Testis (tissue), 2 donors: ENCODE measurements at regions not wholly inside any gene's neighbourhood (a gene's known extent, or its start where the extent isn't known, plus 50 kb on each side); places are given as distances from the start of the nearest gene placed in this dataset.

Experiments
- DNase-seq: peaks from one replicate; pipeline ENCODE4 v3.0.0-alpha.2; 2019
- H3K27ac ChIP-seq, 2 donors: fragments of 200-600 bp; sonication (generic); one replicate each; pipeline ENCODE4 v1.5.1; 2019
- H3K27me3 ChIP-seq: fragments of 200-600 bp; sonication (generic); one replicate; pipeline ENCODE4 v1.5.1; 2019
- H3K36me3 ChIP-seq: fragments of 200-600 bp; sonication (generic); one replicate; pipeline ENCODE4 v1.5.1; 2017; ENCODE audit warnings: low read depth; ENCODE audit errors: missing control alignments
- H3K4me1 ChIP-seq: fragments of 200-600 bp; sonication (generic); one replicate; pipeline ENCODE4 v1.5.1; 2019
- H3K4me3 ChIP-seq, 2 donors: fragments of 200-600 bp; sonication (generic); one replicate each; pipeline ENCODE4 v1.5.1; 2017 to 2019
- H3K9me3 ChIP-seq: fragments of 200-600 bp; sonication (generic); one replicate; pipeline ENCODE4 v1.5.1; 2017
- CTCF ChIP-seq, 3 experiments: fragments of 450-650 bp in 2 of 3; fragments of 200-600 bp in 1 of 3; sonication (generic) in 1 of 3; IDR thresholded peaks; one replicate each; pipeline ENCODE4 v1.5.1; 2016 to 2019; ENCODE audit warnings: antibody characterized with exemption in 3 of 3, mild to moderate bottlenecking in 2 of 3, moderate library complexity in 1 of 3
- POLR2A ChIP-seq: fragments of 450-650 bp; IDR thresholded peaks from one replicate; pipeline ENCODE4 v1.6.1; 2017; ENCODE audit warnings: antibody characterized with exemption, mild to moderate bottlenecking, moderate library complexity
- WGBS, 2 donors: methylation state at CpG; one replicate each; pipeline ENCODE4 v1.1.5; 2018; 5-methylcytosine and 5-hydroxymethylcytosine counted together
- intact Hi-C: fragments of 100-400 bp; cut with DNase I; formaldehyde crosslinking; loops from one replicate; pipeline ENCODE4 v1.15.1; 2023; ENCODE audit warnings: low total_unique reads

- intact Hi-C loops = no loop called here
- 90 to 91% methylated on average over 11 of the region's 11 CpGs for WGBS, 2 donors
- no peak for DNase-seq
Observed at GRCh38 chr2:2890246-2890645, 487.4 kb downstream of the EIPR1 start.

GRCh38 chr2:2889646-2890045 is 488.0 kb downstream of the EIPR1 start:
- Histone ChIP-seq H3K36me3 (no peaks in the 10 kb centered on the region), H3K27ac (no peak overlapping the region), H3K4me1 (no peaks in the 10 kb centered on the region), H3K27me3 (no peaks in the 10 kb centered on the region), H3K9me3 (no peaks in the 10 kb centered on the region), H3K4me3 (no peak overlapping the region)
- intact Hi-C loops = no loop called here
- WGBS, 2 donors = 73 to 75% methylated on average over 15 to 17 of the region's 17 CpGs
- no peak for DNase-seq
- TF ChIP-seq CTCF (IDR thresholded peaks at IDR 0.05) (no peak), POLR2A (no peak)

More at GRCh38 chr2:2890246-2890645, 487.4 kb downstream of the EIPR1 start:
- no peaks in the 10 kb centered on the region for H3K4me1 ChIP-seq
- no peaks in the 10 kb centered on the region for H3K27me3 ChIP-seq
- no peaks in the 10 kb centered on the region for H3K36me3 ChIP-seq
- TF ChIP-seq POLR2A (no peak), CTCF (IDR thresholded peaks at IDR 0.05) (no peak)
- H3K27ac ChIP-seq = no peak overlapping the region
- H3K4me3 ChIP-seq = no peak overlapping the region
- H3K9me3 ChIP-seq = no peaks in the 10 kb centered on the region

- Histone ChIP-seq H3K4me1 (no peaks in the 10 kb centered on the region), H3K27me3 (no peaks in the 10 kb centered on the region), H3K36me3 (no peaks in the 10 kb centered on the region), H3K4me3 (no peak overlapping the region), H3K27ac (no peak overlapping the region), H3K9me3 (no peaks in the 10 kb centered on the region)
- TF ChIP-seq CTCF (IDR thresholded peaks at IDR 0.05) (no peak), POLR2A (no peak)
- no peak for DNase-seq
- WGBS, 2 donors = 30 to 47% methylated on average over 10 of the region's 10 CpGs
- intact Hi-C loops = no loop called here
Observed at GRCh38 chr2:2889141-2889540, 488.5 kb downstream of the EIPR1 start.

GRCh38 chr2:2887772-2888387 is 489.7 kb downstream of the EIPR1 start:
- no peak for TF ChIP-seq POLR2A
- TF ChIP-seq CTCF (IDR thresholded peaks at IDR 0.05) = no peak
- no peaks in the 10 kb centered on the region for H3K4me1 ChIP-seq
- DNase-seq = no peak
- no peaks in the 10 kb centered on the region for H3K36me3 ChIP-seq
- 63 to 91% methylated on average over 3 of the region's 3 CpGs for WGBS, 2 donors
- no peak overlapping the region for H3K27ac ChIP-seq
- intact Hi-C loops = no loop called here
- no peaks in the 10 kb centered on the region for H3K9me3 ChIP-seq
- no peak overlapping the region for H3K4me3 ChIP-seq
- H3K27me3 ChIP-seq = no peaks in the 10 kb centered on the region

GRCh38 chr2:2886922-2887321 is 490.7 kb downstream of the EIPR1 start:
- Histone ChIP-seq H3K9me3 (no peaks in the 10 kb centered on the region), H3K4me3 (no peak overlapping the region), H3K27me3 (no peaks in the 10 kb centered on the region), H3K27ac (no peak overlapping the region), H3K36me3 (no peaks in the 10 kb centered on the region), H3K4me1 (no peaks in the 10 kb centered on the region)
- TF ChIP-seq CTCF (IDR thresholded peaks at IDR 0.05) (no peak), POLR2A (no peak)
- intact Hi-C loops = no loop called here
- DNase-seq = no peak
- 44 to 54% methylated on average over 7 of the region's 7 CpGs for WGBS, 2 donors
